K562 (cell line): ENCODE measurements at regions not wholly inside any gene's neighbourhood (a gene's known extent, or its start where the extent isn't known, plus 50 kb on each side); places are given as distances from the start of the nearest gene placed in this dataset.

Experiments
- ETV6 ChIP-seq, 3 experiments: fragments of 150-350 bp in 1 of 3; sonication (generic) in 1 of 3; formaldehyde crosslinking in 1 of 3; IDR thresholded peaks; 2 replicates each; pipeline versions ENCODE4 v1.6.1 to v1.8.0; 2014 to 2022; ENCODE audit warnings: borderline replicate concordance in 2 of 3, low read depth in 2 of 3, antibody characterized with exemption in 1 of 3, low read length in 1 of 3, mild to moderate bottlenecking in 1 of 3, missing genetic modification reagents in 1 of 3
- KLF6 ChIP-seq: fragments of 250-450 bp; sonication (Bioruptor Pico); IDR thresholded peaks from 2 replicates; pipeline ENCODE4 v1.4.0; 2020; ENCODE audit warnings: mild to moderate bottlenecking, moderate library complexity, borderline replicate concordance
- LEF1 ChIP-seq: fragments of 450-650 bp; IDR thresholded peaks from 2 replicates; pipeline ENCODE4 v1.6.1; 2016; ENCODE audit warnings: mild to moderate bottlenecking
- NCOA6 ChIP-seq: fragments of 450-650 bp; IDR thresholded peaks from 2 replicates; pipeline ENCODE4 v1.6.1; 2017; ENCODE audit warnings: mild to moderate bottlenecking
- NRF1 ChIP-seq, 2 experiments: fragments of 450-650 bp; IDR thresholded peaks in 1 of 2; conservative IDR thresholded peaks in 1 of 2; 2 replicates each; pipeline ENCODE4 v1.6.1; 2014; ENCODE audit warnings: mild to moderate bottlenecking in 2 of 2
- TF ChIP-seq, protein P1 (sequence below): fragments of 450-650 bp; IDR thresholded peaks from 2 replicates; pipeline ENCODE4 v1.6.1; 2016; ENCODE audit warnings: mild to moderate bottlenecking
- TF ChIP-seq, protein P2 (sequence below): fragments of 450-650 bp; IDR thresholded peaks from 2 replicates; pipeline ENCODE4 v1.6.1; 2016; ENCODE audit warnings: low read depth
- TF ChIP-seq, protein P3 (sequence below): sonication (generic); formaldehyde crosslinking; IDR thresholded peaks from 2 replicates; pipeline ENCODE4 v1.8.1; 2023; ENCODE audit warnings: mild to moderate bottlenecking, missing genetic modification reagents

DNA sequence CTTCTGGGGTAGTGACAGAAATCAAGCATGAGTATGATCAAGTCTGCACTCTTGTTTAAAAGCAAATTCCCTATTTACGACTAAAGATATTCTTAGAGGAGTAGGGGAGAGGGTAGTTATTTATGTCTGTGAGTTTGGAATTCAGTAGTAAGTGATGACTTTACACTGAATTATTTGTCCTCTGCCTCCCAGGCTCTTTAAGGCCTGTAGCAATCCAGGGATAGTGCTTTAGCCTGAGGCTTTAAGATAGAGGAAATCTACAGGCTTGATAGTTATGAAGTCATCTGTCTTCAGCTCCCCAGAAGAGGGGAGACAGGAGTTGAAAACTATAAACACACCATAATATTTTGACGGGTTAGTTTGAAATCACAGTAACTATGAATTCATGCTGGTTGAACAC is 664.5 kb downstream of the EPM2A start (continued):
- TF ChIP-seq, protein P1, sequence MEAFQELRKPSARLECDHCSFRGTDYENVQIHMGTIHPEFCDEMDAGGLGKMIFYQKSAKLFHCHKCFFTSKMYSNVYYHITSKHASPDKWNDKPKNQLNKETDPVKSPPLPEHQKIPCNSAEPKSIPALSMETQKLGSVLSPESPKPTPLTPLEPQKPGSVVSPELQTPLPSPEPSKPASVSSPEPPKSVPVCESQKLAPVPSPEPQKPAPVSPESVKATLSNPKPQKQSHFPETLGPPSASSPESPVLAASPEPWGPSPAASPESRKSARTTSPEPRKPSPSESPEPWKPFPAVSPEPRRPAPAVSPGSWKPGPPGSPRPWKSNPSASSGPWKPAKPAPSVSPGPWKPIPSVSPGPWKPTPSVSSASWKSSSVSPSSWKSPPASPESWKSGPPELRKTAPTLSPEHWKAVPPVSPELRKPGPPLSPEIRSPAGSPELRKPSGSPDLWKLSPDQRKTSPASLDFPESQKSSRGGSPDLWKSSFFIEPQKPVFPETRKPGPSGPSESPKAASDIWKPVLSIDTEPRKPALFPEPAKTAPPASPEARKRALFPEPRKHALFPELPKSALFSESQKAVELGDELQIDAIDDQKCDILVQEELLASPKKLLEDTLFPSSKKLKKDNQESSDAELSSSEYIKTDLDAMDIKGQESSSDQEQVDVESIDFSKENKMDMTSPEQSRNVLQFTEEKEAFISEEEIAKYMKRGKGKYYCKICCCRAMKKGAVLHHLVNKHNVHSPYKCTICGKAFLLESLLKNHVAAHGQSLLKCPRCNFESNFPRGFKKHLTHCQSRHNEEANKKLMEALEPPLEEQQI = no peak
- TF ChIP-seq KLF6 (CRISPR knock-in tag) (no peak), ETV6 (IDR thresholded peaks at IDR 0.05; ENCODE audit: borderline replicate concordance in 1 of 2, low read depth in 2 of 2, low read length in 1 of 2) (no peak), ETV6 (CRISPR knock-in tag; IDR thresholded peaks at IDR 0.05; ENCODE audit: borderline replicate concordance) (no peak), NRF1 (conservative IDR thresholded peaks at IDR 0.05 in 1 of 2, IDR thresholded peaks at IDR 0.05 in 1 of 2) (no peak), LEF1 (no peak), NCOA6 (no peak)
- TF ChIP-seq, protein P2, sequence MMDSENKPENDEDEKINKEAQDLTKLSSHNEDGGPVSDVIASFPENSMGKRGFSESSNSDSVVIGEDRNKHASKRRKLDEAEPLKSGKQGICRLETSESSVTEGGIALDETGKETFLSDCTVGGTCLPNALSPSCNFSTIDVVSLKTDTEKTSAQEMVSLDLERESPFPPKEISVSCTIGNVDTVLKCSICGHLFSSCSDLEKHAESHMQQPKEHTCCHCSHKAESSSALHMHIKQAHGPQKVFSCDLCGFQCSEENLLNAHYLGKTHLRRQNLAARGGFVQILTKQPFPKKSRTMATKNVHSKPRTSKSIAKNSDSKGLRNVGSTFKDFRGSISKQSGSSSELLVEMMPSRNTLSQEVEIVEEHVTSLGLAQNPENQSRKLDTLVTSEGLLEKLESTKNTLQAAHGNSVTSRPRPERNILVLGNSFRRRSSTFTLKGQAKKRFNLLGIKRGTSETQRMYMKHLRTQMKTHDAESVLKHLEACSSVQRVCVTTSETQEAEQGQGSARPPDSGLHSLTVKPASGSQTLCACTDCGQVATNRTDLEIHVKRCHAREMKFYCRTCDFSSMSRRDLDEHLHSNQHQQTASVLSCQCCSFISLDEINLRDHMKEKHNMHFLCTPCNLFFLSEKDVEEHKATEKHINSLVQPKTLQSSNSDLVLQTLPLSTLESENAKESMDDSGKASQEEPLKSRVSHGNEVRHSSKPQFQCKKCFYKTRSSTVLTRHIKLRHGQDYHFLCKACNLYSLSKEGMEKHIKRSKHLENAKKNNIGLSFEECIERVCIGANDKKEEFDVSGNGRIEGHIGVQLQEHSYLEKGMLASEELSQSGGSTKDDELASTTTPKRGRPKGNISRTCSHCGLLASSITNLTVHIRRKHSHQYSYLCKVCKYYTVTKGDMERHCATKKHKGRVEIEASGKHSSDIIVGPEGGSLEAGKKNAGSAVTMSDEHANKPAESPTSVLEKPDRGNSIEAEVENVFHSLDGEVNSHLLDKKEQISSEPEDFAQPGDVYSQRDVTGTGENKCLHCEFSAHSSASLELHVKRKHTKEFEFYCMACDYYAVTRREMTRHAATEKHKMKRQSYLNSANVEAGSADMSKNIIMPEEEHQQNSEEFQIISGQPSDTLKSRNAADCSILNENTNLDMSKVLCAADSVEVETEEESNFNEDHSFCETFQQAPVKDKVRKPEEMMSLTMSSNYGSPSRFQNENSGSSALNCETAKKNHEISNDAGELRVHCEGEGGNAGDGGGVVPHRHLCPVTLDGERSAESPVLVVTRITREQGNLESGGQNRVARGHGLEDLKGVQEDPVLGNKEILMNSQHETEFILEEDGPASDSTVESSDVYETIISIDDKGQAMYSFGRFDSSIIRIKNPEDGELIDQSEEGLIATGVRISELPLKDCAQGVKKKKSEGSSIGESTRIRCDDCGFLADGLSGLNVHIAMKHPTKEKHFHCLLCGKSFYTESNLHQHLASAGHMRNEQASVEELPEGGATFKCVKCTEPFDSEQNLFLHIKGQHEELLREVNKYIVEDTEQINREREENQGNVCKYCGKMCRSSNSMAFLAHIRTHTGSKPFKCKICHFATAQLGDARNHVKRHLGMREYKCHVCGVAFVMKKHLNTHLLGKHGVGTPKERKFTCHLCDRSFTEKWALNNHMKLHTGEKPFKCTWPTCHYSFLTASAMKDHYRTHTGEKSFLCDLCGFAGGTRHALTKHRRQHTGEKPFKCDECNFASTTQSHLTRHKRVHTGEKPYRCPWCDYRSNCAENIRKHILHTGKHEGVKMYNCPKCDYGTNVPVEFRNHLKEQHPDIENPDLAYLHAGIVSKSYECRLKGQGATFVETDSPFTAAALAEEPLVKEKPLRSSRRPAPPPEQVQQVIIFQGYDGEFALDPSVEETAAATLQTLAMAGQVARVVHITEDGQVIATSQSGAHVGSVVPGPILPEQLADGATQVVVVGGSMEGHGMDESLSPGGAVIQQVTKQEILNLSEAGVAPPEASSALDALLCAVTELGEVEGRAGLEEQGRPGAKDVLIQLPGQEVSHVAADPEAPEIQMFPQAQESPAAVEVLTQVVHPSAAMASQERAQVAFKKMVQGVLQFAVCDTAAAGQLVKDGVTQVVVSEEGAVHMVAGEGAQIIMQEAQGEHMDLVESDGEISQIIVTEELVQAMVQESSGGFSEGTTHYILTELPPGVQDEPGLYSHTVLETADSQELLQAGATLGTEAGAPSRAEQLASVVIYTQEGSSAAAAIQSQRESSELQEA = no peak
- TF ChIP-seq, protein P3, sequence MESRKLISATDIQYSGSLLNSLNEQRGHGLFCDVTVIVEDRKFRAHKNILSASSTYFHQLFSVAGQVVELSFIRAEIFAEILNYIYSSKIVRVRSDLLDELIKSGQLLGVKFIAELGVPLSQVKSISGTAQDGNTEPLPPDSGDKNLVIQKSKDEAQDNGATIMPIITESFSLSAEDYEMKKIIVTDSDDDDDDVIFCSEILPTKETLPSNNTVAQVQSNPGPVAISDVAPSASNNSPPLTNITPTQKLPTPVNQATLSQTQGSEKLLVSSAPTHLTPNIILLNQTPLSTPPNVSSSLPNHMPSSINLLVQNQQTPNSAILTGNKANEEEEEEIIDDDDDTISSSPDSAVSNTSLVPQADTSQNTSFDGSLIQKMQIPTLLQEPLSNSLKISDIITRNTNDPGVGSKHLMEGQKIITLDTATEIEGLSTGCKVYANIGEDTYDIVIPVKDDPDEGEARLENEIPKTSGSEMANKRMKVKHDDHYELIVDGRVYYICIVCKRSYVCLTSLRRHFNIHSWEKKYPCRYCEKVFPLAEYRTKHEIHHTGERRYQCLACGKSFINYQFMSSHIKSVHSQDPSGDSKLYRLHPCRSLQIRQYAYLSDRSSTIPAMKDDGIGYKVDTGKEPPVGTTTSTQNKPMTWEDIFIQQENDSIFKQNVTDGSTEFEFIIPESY (CRISPR knock-in tag) = no peak
